ENCODE measurements at regions not wholly inside any gene's neighbourhood (a gene's known extent, or its start where the extent isn't known, plus 50 kb on each side); places are given as distances from the start of the nearest gene placed in this dataset.
"Not testable (repeated sequence)": the region's sequence is repeated elsewhere in the genome, so short reads cannot be mapped to it uniquely, and the experiment has no call there.

GRCh38 chr16:8130197-8130596 is 460.1 kb downstream of the TMEM114 start:
- no peak overlapping the region for H3K27ac Mint-ChIP-seq
- H3K9me3 Mint-ChIP-seq, result peaks cover 14% of the 10 kb centered on the region
- no peaks in the 10 kb centered on the region for H3K27me3 Mint-ChIP-seq
- DNase-seq (no peak), ATAC-seq (no peak)
- H3K4me3 Mint-ChIP-seq, result no peak overlapping the region
- H3K4me1 Mint-ChIP-seq, result no peaks in the 10 kb centered on the region
- H3K36me3 Mint-ChIP-seq (ENCODE audit: low read depth), result no peaks in the 10 kb centered on the region

DNA sequence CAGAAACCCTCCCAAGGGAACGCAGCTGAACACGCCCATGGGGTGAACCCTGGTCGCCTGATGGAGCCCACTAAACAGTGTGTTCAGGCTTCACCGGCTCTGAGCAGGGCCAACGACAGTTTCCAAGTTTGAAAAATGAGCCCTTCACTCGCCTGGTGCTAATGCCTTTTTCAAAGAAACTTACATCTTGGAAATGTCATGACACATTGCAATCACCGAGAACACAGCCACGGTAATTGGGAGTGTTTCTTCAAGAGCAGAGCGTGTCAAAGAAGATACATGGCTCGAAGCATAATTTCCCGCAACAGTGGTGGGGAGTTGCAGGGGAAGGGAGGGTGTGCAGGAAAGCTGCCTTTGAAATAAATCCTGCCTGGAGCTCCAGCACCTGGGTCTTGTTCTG is 463.2 kb downstream of the TMEM114 start:
- H3K36me3 Mint-ChIP-seq (ENCODE audit: low read depth), result no peaks in the 10 kb centered on the region
- peaks cover 12% of the 10 kb centered on the region for H3K9me3 Mint-ChIP-seq
- H3K27ac Mint-ChIP-seq, result no peak overlapping the region
- ATAC-seq, result no peak
- no peak for DNase-seq
- H3K4me1 Mint-ChIP-seq, result no peaks in the 10 kb centered on the region
- no peaks in the 10 kb centered on the region for H3K27me3 Mint-ChIP-seq
- no peak overlapping the region for H3K4me3 Mint-ChIP-seq

DNA sequence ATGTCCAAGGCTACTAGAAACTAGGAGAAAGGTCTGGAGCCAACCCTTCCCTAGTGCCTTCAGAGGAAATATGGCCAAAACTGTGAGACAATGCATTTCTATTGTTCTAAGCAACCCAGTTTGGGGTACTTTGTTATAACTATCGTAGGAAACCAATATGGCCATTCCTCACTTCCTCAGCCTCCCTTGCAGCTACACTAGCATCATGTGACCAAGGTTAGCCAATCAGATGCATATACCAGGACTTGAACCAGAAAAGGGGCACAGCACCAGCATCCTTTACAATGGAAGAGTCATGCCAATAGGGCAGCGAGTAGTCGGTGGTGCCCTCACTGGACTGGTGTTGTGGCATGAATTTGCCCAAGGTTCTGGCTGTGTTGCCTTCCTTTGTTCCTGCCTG is 464.0 kb downstream of the TMEM114 start:
- no peaks in the 10 kb centered on the region for H3K36me3 Mint-ChIP-seq (ENCODE audit: low read depth)
- ATAC-seq (no peak), DNase-seq (no peak)
- H3K4me3 Mint-ChIP-seq, result no peak overlapping the region
- H3K27me3 Mint-ChIP-seq, result no peaks in the 10 kb centered on the region
- H3K27ac Mint-ChIP-seq, result no peak overlapping the region
- H3K9me3 Mint-ChIP-seq, result peaks cover 12% of the 10 kb centered on the region
- H3K4me1 Mint-ChIP-seq, result no peaks in the 10 kb centered on the region

- Mint-ChIP-seq H3K36me3 (ENCODE audit: low read depth) (no peaks in the 10 kb centered on the region), H3K4me3 (no peak overlapping the region), H3K27me3 (no peaks in the 10 kb centered on the region), H3K9me3 (peaks cover 18% of the 10 kb centered on the region), H3K4me1 (no peaks in the 10 kb centered on the region), H3K27ac (no peak overlapping the region)
- DNase-seq (no peak), ATAC-seq (no peak)
Observed at GRCh38 chr16:8120001-8120400, 470.3 kb downstream of the TMEM114 start.

GRCh38 chr16:8115814-8116213 is 474.5 kb downstream of the TMEM114 start:
- no peak overlapping the region for H3K27ac Mint-ChIP-seq
- peaks cover 31% of the 10 kb centered on the region for H3K9me3 Mint-ChIP-seq
- no peaks in the 10 kb centered on the region for H3K27me3 Mint-ChIP-seq
- H3K36me3 Mint-ChIP-seq (ENCODE audit: low read depth), result no peaks in the 10 kb centered on the region
- H3K4me1 Mint-ChIP-seq, result no peaks in the 10 kb centered on the region
- ATAC-seq (no peak), DNase-seq (no peak)
- no peak overlapping the region for H3K4me3 Mint-ChIP-seq

DNA sequence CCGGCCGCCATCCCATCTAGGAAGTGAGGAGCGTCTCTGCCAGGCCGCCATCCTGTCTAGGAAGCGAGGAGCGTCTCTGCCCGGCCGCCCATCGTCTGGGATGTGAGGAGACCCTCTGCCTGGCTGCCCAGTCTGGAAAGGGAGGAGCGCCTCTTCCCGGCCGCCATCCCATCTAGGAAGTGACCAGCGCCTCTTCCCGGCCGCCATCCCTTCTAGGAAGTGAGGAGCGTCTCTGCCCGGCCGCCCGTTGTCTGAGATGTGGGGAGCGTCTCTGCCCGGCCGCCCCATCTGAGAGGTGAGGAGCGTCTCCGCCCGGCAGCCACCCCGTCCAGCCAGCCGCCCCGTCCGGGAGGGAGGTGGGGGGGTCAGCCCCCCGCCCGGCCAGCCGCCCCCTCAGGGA is 475.4 kb downstream of the TMEM114 start:
- H3K27me3 Mint-ChIP-seq, H3K4me3 Mint-ChIP-seq: not testable (repeated sequence)

GRCh38 chr16:8113843-8114242 is 476.5 kb downstream of the TMEM114 start:
- ATAC-seq (no peak), DNase-seq (no peak)
- Mint-ChIP-seq H3K36me3 (ENCODE audit: low read depth) (no peaks in the 10 kb centered on the region), H3K9me3 (peaks cover 28% of the 10 kb centered on the region), H3K4me3 (no peak overlapping the region), H3K27ac (no peak overlapping the region), H3K27me3 (no peaks in the 10 kb centered on the region), H3K4me1 (no peaks in the 10 kb centered on the region)

More for the DNA sequence above, 475.4 kb downstream of the TMEM114 start:
- ATAC-seq; DNase-seq; H3K36me3 Mint-ChIP-seq (ENCODE audit: low read depth); H3K4me1 Mint-ChIP-seq; H3K27ac Mint-ChIP-seq: not testable (repeated sequence)
- peaks cover 25% of the 10 kb centered on the region for H3K9me3 Mint-ChIP-seq

DNA sequence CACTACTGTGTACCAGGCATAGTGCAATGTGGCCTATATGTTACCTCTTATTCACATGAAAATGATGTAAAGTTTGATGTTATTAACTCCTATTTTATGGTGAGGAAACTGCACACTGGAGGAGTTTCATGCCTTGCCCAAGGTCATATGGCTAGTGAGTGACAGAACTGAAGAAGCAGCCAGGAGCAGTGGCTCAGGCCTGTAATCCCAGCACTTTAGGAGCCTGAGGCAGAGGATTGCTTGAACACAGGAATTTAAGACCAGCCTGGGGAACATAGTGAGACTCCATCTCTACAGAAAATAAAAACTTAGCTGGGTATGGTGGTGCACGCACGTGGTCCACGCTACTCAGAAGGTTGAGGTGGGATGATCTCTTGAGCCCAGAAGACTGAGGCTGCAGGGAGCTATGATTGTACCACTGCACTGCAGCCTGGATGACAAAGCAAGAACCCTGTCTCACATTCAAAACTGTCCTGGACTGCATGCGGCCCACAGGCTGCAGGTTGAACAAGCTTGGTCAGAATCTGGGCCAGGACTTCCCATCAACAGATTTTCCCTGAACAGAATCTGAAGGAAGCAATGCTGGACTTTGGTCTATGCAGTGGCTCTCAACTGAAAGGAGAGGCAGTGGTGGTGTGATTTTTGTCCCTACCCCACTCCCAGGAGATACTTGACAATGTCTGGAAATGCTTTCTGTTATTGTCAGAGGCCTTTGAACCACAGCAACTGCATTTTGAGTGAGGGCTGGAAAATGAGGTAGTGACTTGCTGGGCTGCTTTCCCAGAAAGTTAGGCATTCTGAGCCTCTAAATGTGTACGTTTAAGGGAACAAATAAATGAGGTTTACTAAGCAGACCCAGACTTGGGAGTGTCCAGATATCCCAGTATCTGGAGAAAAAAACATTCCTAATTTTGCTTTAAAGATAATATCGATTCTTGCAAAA is 479.5 kb downstream of the TMEM114 start:
- H3K27me3 Mint-ChIP-seq, result no peaks in the 10 kb centered on the region
- no peak overlapping the region for H3K27ac Mint-ChIP-seq

DNA sequence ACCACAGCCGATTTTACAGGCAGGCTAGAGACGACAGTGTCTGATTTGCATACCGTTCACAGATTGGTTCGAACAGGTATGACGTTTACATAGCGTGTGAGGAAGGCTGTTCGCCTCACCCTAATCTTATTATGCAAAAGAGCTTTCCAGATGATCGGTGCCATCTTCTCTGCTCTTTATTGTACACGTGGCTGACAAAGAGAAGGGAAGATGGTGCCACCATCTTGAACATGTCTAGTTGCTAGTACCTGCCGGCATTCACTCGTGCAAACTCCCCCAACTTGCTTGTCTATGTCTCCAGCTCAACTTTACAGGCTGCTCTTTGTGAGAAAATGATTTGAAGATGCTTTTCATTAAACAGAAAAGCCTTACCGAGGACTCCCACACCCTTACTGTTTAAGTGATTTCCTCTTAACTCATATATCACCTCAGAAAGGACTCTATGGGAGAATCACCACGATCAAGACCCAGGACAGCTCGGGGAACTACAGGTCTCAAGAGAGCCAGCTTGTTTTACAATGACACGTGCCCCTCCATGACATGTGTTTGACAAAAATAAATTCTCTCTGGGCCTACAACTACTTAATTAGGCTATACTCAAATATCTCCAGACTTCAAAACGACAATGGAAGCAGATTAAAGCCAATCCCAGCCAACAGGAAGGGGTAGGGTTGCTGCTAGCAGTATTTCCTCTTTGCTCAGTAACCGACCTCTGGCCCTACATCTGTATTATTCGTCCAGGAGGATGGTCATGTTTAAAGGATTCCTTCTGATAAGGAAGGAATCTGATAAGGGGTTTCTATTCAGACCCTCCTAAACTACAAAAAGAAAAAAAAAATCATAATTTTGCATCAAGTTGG is 480.6 kb downstream of the TMEM114 start:
- peaks cover 21% of the 10 kb centered on the region for H3K9me3 Mint-ChIP-seq
- no peak for DNase-seq
- H3K27me3 Mint-ChIP-seq, result no peaks in the 10 kb centered on the region
- H3K36me3 Mint-ChIP-seq (ENCODE audit: low read depth), result no peaks in the 10 kb centered on the region
- ATAC-seq, result no peak
- H3K4me1 Mint-ChIP-seq, result no peaks in the 10 kb centered on the region
- no peak overlapping the region for H3K4me3 Mint-ChIP-seq
- H3K27ac Mint-ChIP-seq, result no peak overlapping the region

More for the DNA sequence above, 479.5 kb downstream of the TMEM114 start:
- no peaks in the 10 kb centered on the region for H3K4me1 Mint-ChIP-seq
- no peaks in the 10 kb centered on the region for H3K36me3 Mint-ChIP-seq (ENCODE audit: low read depth)
- ATAC-seq (no peak), DNase-seq (no peak)
- H3K9me3 Mint-ChIP-seq, result peaks cover 24% of the 10 kb centered on the region
- no peak overlapping the region for H3K4me3 Mint-ChIP-seq

DNA sequence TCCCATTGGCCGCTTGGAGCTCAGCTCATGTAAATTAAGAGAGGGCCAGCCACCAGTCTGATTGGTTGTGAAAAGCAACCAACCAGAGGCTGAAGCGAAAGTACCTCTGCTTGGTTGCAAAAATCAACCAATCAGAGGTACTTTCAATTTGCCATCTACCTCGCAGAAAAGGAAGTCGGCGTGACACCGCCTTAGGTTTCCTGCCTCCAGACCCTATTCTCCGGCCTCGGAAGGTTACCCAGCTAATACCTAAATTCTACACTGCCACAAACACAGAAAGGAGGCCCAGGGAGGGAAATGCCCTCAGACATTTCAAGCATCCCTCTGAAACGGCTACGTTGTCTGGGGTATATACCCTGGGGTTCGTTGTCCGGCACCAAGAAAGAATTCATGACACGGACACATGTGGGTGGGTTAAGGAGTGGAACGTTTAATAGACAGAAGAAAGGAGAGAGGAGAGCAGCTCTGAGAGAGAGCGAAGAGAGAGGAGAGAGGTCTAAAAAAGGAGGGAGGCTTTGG is 481.3 kb downstream of the TMEM114 start:
- ATAC-seq, result no peak
- Mint-ChIP-seq H3K36me3 (ENCODE audit: low read depth) (no peaks in the 10 kb centered on the region), H3K4me1 (no peaks in the 10 kb centered on the region), H3K9me3 (peaks cover 21% of the 10 kb centered on the region), H3K27ac (no peak overlapping the region), H3K27me3 (no peaks in the 10 kb centered on the region), H3K4me3 (no peak overlapping the region)
- no peak for DNase-seq

GRCh38 chr16:8107296-8107695 is 483.0 kb downstream of the TMEM114 start:
- DNase-seq (no peak), ATAC-seq (no peak)
- H3K4me1 Mint-ChIP-seq, result no peaks in the 10 kb centered on the region
- peaks cover 11% of the 10 kb centered on the region for H3K9me3 Mint-ChIP-seq
- H3K27ac Mint-ChIP-seq, result no peak overlapping the region
- no peak overlapping the region for H3K4me3 Mint-ChIP-seq
- no peaks in the 10 kb centered on the region for H3K36me3 Mint-ChIP-seq (ENCODE audit: low read depth)
- H3K27me3 Mint-ChIP-seq, result no peaks in the 10 kb centered on the region

DNA sequence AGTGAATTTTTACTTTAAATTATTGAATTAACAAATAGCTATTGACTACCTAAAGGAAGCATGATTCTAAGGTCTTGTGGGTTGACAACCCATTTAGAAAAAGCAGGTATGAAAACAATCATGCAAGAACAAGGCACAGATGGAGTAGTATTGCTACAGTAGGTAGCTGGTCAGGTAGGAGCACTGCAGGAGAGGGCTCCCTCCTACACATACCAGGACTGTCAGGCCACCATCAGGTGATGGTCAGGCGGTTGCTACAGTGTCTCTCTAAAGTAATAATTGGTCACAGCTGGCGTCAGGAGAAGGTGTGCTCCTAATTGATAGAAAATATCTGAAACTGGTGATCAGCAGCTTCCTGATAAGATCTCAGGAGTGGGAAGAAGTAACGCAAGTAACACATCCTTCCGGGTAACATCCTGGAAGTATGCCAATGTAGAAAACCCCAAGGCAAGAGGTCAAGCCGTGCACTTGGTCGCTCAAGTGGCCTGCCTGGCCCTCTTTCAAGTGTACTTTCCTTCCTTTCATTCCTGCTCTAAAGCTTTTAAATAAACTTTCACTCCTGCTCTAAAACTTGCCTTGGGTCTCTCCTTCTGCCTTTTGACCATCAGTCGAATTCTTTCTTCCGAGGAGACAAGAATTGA is 486.5 kb downstream of the TMEM114 start:
- no peaks in the 10 kb centered on the region for H3K4me1 Mint-ChIP-seq

DNA sequence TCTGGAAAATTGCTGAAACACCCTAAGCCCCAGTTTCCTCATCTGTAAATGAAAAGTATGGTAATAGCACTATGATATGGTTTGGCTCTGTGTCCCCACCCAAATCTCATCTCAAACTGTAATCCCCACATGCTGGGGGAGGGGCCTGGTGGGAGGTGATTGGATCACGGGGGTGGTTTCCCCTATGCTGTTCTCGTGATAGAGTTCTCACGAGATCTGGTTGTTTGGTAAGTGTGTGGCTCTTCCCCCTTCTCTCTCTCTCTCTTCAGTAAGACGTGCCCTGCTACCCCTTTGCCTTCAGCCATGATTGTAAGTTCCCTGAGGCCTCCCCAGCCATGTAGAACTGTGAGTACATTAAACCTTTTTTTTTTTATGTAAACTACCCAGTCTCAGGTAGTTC is 490.7 kb downstream of the TMEM114 start:
- Mint-ChIP-seq H3K27ac (no peak overlapping the region), H3K4me3 (no peak overlapping the region), H3K36me3 (ENCODE audit: low read depth) (no peaks in the 10 kb centered on the region), H3K27me3 (no peaks in the 10 kb centered on the region), H3K4me1 (no peaks in the 10 kb centered on the region), H3K9me3 (peaks cover 6% of the 10 kb centered on the region)
- no peak for DNase-seq
- ATAC-seq, result no peak

More for the DNA sequence above, 486.5 kb downstream of the TMEM114 start:
- Mint-ChIP-seq H3K36me3 (ENCODE audit: low read depth) (no peaks in the 10 kb centered on the region), H3K27ac (no peak overlapping the region), H3K9me3 (peaks cover 6% of the 10 kb centered on the region), H3K4me3 (no peak overlapping the region), H3K27me3 (no peaks in the 10 kb centered on the region)
- no peak for DNase-seq
- no peak for ATAC-seq

GRCh38 chr16:8098947-8099512 is 491.3 kb downstream of the TMEM114 start:
- H3K36me3 Mint-ChIP-seq (ENCODE audit: low read depth), result no peaks in the 10 kb centered on the region
- no peak overlapping the region for H3K4me3 Mint-ChIP-seq
- DNase-seq (no peak), ATAC-seq (no peak)
- H3K4me1 Mint-ChIP-seq, result no peaks in the 10 kb centered on the region
- no peaks in the 10 kb centered on the region for H3K27me3 Mint-ChIP-seq
- no peak overlapping the region for H3K27ac Mint-ChIP-seq
- peaks cover 8% of the 10 kb centered on the region for H3K9me3 Mint-ChIP-seq

Measured in activated naive CD8-positive, alpha-beta T cell treated with anti-CD3 and anti-CD28 coated beads, Interleukin-2, amount 50 U/mL, for 24 hours (primary cell).